ENCODE measurements at regions not wholly inside any gene's neighbourhood (a gene's known extent, or its start where the extent isn't known, plus 50 kb on each side); places are given as distances from the start of the nearest gene placed in this dataset.
A peak's percentile ranks its signal among the peaks of the same experiment; 100 is the strongest.
"Not testable (repeated sequence)": the region's sequence is repeated elsewhere in the genome, so short reads cannot be mapped to it uniquely, and the experiment has no call there.

DNA sequence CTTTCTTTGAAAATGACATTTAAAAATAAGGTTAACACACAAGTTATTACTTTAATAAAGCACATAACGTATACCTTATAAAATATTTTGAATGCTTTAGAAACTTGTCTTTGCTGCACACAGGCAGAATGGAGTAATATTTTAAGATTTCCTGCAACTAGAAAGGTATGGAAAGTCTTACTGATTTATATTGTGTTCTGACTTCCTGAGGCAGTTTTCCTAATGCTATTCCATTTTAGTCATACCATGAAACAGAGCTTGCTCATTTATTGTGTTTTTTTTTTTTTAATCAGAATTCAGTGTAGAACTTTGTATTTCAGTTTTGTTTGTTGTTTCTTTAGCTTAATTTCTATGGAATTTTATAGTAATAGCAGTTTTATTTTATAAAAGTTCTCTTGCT lies 60.9 kb upstream of the S1PR1 start:
- intact Hi-C loops (cut with micrococcal nuclease): loop anchor here in 1 of 2 donors (5.0 kb wide), 1 partner anchor 149 kb away; the partner anchor contains the start of gene DPH5
- POLR2A ChIA-PET: interaction anchor here (0.6 kb wide), 1 partner anchor 116 kb away, joined by 3 read pairs; no protein-coding TSS in a partner anchor
- Mint-ChIP-seq H3K36me3 (peaks cover 0 to 10% (median 0%) of the 10 kb centered on the region in 5 donors), H3K4me1 (peaks cover 16 to 48% (median 28%) of the 10 kb centered on the region in 7 donors), H3K9me3 (no peaks in the 10 kb centered on the region), H3K27ac (peak overlapping the region in 1 of 9 donors; percentile 10), H3K4me3 (no peak overlapping the region), H3K27me3 (no peaks in the 10 kb centered on the region)
- no peaks in the 10 kb centered on the region for H3K9me3 ChIP-seq (ENCODE audit: control insufficient read depth in 2 of 3, low read length in 3 of 3)
- CTCF ChIA-PET: interaction anchor here (0.6 kb wide), 1 partner anchor 60 kb away, joined by 3 read pairs; no protein-coding TSS in a partner anchor
- H3K36me3 ChIP-seq (ENCODE audit: control insufficient read depth in 2 of 3, insufficient read depth in 3 of 3, low read length in 3 of 3): no peaks in the 10 kb centered on the region
- peaks cover 12 to 20% of the 10 kb centered on the region in 2 donors for H3K4me1 ChIP-seq (ENCODE audit: control insufficient read depth in 2 of 2, insufficient read depth in 2 of 2, low read length in 2 of 2)
- no peak for ATAC-seq
- no peak overlapping the region for H3K4me3 ChIP-seq (ENCODE audit: low read length)
- H3K27ac ChIP-seq (ENCODE audit: low read depth, low read length): no peak overlapping the region
- no peak for DNase-seq
- no peaks in the 10 kb centered on the region for H3K27me3 ChIP-seq (ENCODE audit: control insufficient read depth in 2 of 2, insufficient read depth in 2 of 2, low read length in 2 of 2)

GRCh38 chr1:101175466-101175865 lies 61.4 kb upstream of the S1PR1 start:
- Histone ChIP-seq H3K9me3 (ENCODE audit: control insufficient read depth in 2 of 3, low read length in 3 of 3) (no peaks in the 10 kb centered on the region), H3K27me3 (ENCODE audit: control insufficient read depth in 2 of 2, insufficient read depth in 2 of 2, low read length in 2 of 2) (no peaks in the 10 kb centered on the region), H3K36me3 (ENCODE audit: control insufficient read depth in 2 of 3, insufficient read depth in 3 of 3, low read length in 3 of 3) (no peaks in the 10 kb centered on the region), H3K4me1 (ENCODE audit: control insufficient read depth in 2 of 2, insufficient read depth in 2 of 2, low read length in 2 of 2) (peaks cover 12 to 20% of the 10 kb centered on the region in 2 donors), H3K4me3 (ENCODE audit: low read length) (no peak overlapping the region), H3K27ac (ENCODE audit: low read depth, low read length) (no peak overlapping the region)
- H3K36me3 Mint-ChIP-seq: peaks cover 0 to 10% (median 0%) of the 10 kb centered on the region in 5 donors
- H3K9me3 Mint-ChIP-seq: no peaks in the 10 kb centered on the region
- ChIA-PET CTCF (interaction anchor here (0.6 to 1.0 kb wide), 2 partner anchors 45 to 61 kb away, joined by 3 read pairs; no protein-coding TSS in a partner anchor), POLR2A (interaction anchor here (0.6 to 1.3 kb wide), 2 partner anchors 11 to 117 kb away, joined by 3 read pairs; no protein-coding TSS in a partner anchor)
- H3K27ac Mint-ChIP-seq: peak overlapping the region in 3 of 9 donors; percentile 10 to 45 (median 19)
- no peak for ATAC-seq
- H3K4me3 Mint-ChIP-seq: no peak overlapping the region
- peaks cover 14 to 47% (median 25%) of the 10 kb centered on the region in 7 donors for H3K4me1 Mint-ChIP-seq
- DNase-seq: no peak
- no peaks in the 10 kb centered on the region for H3K27me3 Mint-ChIP-seq
- intact Hi-C loops (cut with micrococcal nuclease): loop anchor here in 1 of 2 donors (5.0 kb wide), 1 partner anchor 148 kb away; the partner anchor contains the start of gene DPH5

DNA sequence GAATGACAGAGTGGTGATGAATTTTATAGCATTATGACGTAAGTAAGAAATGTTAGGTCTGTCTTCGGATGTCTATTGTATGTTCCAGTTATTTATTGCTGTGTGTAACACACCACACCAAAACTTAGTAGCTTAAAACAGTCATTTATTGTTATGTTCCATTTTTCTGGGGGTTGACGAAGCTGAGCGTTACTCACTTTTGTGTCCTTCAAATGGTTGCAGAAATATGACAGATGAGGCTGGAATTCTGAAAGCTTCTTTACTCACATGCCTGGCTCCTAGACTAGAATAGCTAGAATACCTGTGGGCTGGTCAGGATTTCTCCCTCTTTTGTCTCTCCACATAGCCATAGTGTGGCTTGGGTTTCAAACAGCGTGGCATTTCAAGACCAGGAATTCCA lies 62.1 kb upstream of the S1PR1 start:
- intact Hi-C loops (cut with micrococcal nuclease): loop anchor here in 1 of 2 donors (5.0 kb wide), 1 partner anchor 147 kb away; the partner anchor contains the start of gene DPH5
- H3K9me3 ChIP-seq (ENCODE audit: control insufficient read depth in 2 of 3, low read length in 3 of 3): no peaks in the 10 kb centered on the region
- H3K36me3 ChIP-seq (ENCODE audit: control insufficient read depth in 2 of 3, insufficient read depth in 3 of 3, low read length in 3 of 3): no peaks in the 10 kb centered on the region
- H3K4me3 Mint-ChIP-seq: no peak overlapping the region
- H3K27ac ChIP-seq (ENCODE audit: low read depth, low read length): no peak overlapping the region
- peaks cover 0 to 7% (median 0%) of the 10 kb centered on the region in 5 donors for H3K36me3 Mint-ChIP-seq
- DNase-seq (no peak), ATAC-seq (no peak)
- no peaks in the 10 kb centered on the region for H3K27me3 Mint-ChIP-seq
- no peak overlapping the region for H3K4me3 ChIP-seq (ENCODE audit: low read length)
- ChIA-PET CTCF (interaction anchor here (1.0 kb wide), 1 partner anchor 45 kb away, joined by 3 read pairs; no protein-coding TSS in a partner anchor), POLR2A (interaction anchor here (1.3 kb wide), 1 partner anchor 10 kb away, joined by 3 read pairs; no protein-coding TSS in a partner anchor)
- no peaks in the 10 kb centered on the region for H3K27me3 ChIP-seq (ENCODE audit: control insufficient read depth in 2 of 2, insufficient read depth in 2 of 2, low read length in 2 of 2)
- peaks cover 9 to 14% of the 10 kb centered on the region in 2 donors for H3K4me1 ChIP-seq (ENCODE audit: control insufficient read depth in 2 of 2, insufficient read depth in 2 of 2, low read length in 2 of 2)
- H3K4me1 Mint-ChIP-seq: peaks cover 10 to 42% (median 20%) of the 10 kb centered on the region in 7 donors
- peak overlapping the region in 4 of 9 donors; percentile 1 to 45 (median 18) for H3K27ac Mint-ChIP-seq
- no peaks in the 10 kb centered on the region for H3K9me3 Mint-ChIP-seq

GRCh38 chr1:101174298-101174697 lies 62.5 kb upstream of the S1PR1 start:
- H3K36me3 Mint-ChIP-seq; intact Hi-C loops (cut with micrococcal nuclease); H3K27me3 Mint-ChIP-seq; H3K4me3 Mint-ChIP-seq; H3K27ac ChIP-seq (ENCODE audit: low read depth, low read length); H3K9me3 Mint-ChIP-seq; H3K4me3 ChIP-seq (ENCODE audit: low read length); H3K27me3 ChIP-seq (ENCODE audit: control insufficient read depth in 2 of 2, insufficient read depth in 2 of 2, low read length in 2 of 2); H3K9me3 ChIP-seq (ENCODE audit: control insufficient read depth in 2 of 3, low read length in 3 of 3); ATAC-seq; DNase-seq; H3K36me3 ChIP-seq (ENCODE audit: control insufficient read depth in 2 of 3, insufficient read depth in 3 of 3, low read length in 3 of 3); H3K27ac Mint-ChIP-seq: not testable (repeated sequence)
- ChIA-PET CTCF (interaction anchor here (1.0 kb wide), 1 partner anchor 44 kb away, joined by 3 read pairs; no protein-coding TSS in a partner anchor), POLR2A (interaction anchor here (1.3 kb wide), 1 partner anchor 10 kb away, joined by 3 read pairs; no protein-coding TSS in a partner anchor)
- H3K4me1 Mint-ChIP-seq: peaks cover 6 to 38% (median 15%) of the 10 kb centered on the region in 7 donors
- peaks cover 4 to 10% of the 10 kb centered on the region in 2 donors for H3K4me1 ChIP-seq (ENCODE audit: control insufficient read depth in 2 of 2, insufficient read depth in 2 of 2, low read length in 2 of 2)

- Histone ChIP-seq H3K4me3 (ENCODE audit: low read length) (no peak overlapping the region), H3K9me3 (ENCODE audit: control insufficient read depth in 2 of 3, low read length in 3 of 3) (no peaks in the 10 kb centered on the region), H3K36me3 (ENCODE audit: control insufficient read depth in 2 of 3, insufficient read depth in 3 of 3, low read length in 3 of 3) (no peaks in the 10 kb centered on the region), H3K4me1 (ENCODE audit: control insufficient read depth in 2 of 2, insufficient read depth in 2 of 2, low read length in 2 of 2) (no peaks in the 10 kb centered on the region), H3K27ac (ENCODE audit: low read depth, low read length) (no peak overlapping the region), H3K27me3 (ENCODE audit: control insufficient read depth in 2 of 2, insufficient read depth in 2 of 2, low read length in 2 of 2) (no peaks in the 10 kb centered on the region)
- H3K4me3 Mint-ChIP-seq: no peak overlapping the region
- DNase-seq (no peak), ATAC-seq (no peak)
- H3K36me3 Mint-ChIP-seq: peaks cover 0 to 19% (median 0%) of the 10 kb centered on the region in 5 donors
- peaks cover 0 to 4% (median 0%) of the 10 kb centered on the region in 11 donors for H3K9me3 Mint-ChIP-seq
- POLR2A ChIA-PET: interaction anchor here (1.2 kb wide), 1 partner anchor 64 kb away, joined by 3 read pairs; no protein-coding TSS in a partner anchor
- no peak overlapping the region for H3K27ac Mint-ChIP-seq
- peaks cover 0 to 28% (median 4%) of the 10 kb centered on the region in 7 donors for H3K4me1 Mint-ChIP-seq
- CTCF ChIA-PET: no interaction called here
- intact Hi-C loops (cut with micrococcal nuclease): no loop called here
- H3K27me3 Mint-ChIP-seq: no peaks in the 10 kb centered on the region
Observed at GRCh38 chr1:101170506-101171050, 66.2 kb upstream of the S1PR1 start.

DNA sequence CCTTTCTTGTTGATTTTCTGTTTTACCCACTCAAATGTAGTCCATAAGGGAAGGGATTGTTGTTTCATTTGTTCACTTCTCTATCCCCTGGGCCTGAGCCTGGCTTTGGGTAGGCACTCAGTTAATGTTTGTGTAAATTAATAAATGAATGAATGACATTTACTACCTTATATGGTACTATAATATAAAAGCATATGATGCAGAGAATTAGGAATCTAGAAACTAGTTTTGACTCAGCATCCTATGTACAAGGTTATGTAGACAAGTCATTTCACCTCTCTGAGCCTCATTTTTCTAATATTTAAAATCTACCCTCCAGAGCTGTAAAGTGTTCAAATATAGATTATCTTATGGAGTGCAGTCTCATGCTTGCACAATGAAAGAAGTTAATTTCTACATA lies 68.9 kb upstream of the S1PR1 start:
- DNase-seq (no peak), ATAC-seq (no peak)
- peaks cover 0 to 18% (median 0%) of the 10 kb centered on the region in 5 donors for H3K36me3 Mint-ChIP-seq
- ChIA-PET POLR2A (no interaction called here), CTCF (no interaction called here)
- no peaks in the 10 kb centered on the region for H3K36me3 ChIP-seq (ENCODE audit: control insufficient read depth in 2 of 3, insufficient read depth in 3 of 3, low read length in 3 of 3)
- peaks cover 0 to 4% (median 0%) of the 10 kb centered on the region in 11 donors for H3K9me3 Mint-ChIP-seq
- H3K4me3 Mint-ChIP-seq: no peak overlapping the region
- H3K27me3 Mint-ChIP-seq: no peaks in the 10 kb centered on the region
- no peaks in the 10 kb centered on the region for H3K4me1 ChIP-seq (ENCODE audit: control insufficient read depth in 2 of 2, insufficient read depth in 2 of 2, low read length in 2 of 2)
- H3K4me3 ChIP-seq (ENCODE audit: low read length): no peak overlapping the region
- intact Hi-C loops (cut with micrococcal nuclease): no loop called here
- H3K27me3 ChIP-seq (ENCODE audit: control insufficient read depth in 2 of 2, insufficient read depth in 2 of 2, low read length in 2 of 2): no peaks in the 10 kb centered on the region
- no peaks in the 10 kb centered on the region for H3K9me3 ChIP-seq (ENCODE audit: control insufficient read depth in 2 of 3, low read length in 3 of 3)
- H3K4me1 Mint-ChIP-seq: peaks cover 0 to 28% (median 4%) of the 10 kb centered on the region in 7 donors
- H3K27ac ChIP-seq (ENCODE audit: low read depth, low read length): no peak overlapping the region
- H3K27ac Mint-ChIP-seq: no peak overlapping the region

Measured in naive thymus-derived CD4-positive, alpha-beta T cell (primary cell).